Cardiac fibroblast (primary cell): ENCODE measurements at regions not wholly inside any gene's neighbourhood (a gene's known extent, or its start where the extent isn't known, plus 50 kb on each side); places are given as distances from the start of the nearest gene placed in this dataset.

Source experiments
- DNase-seq, 2 donors: peaks; one replicate each; pipeline versions ENCODE4 v3.0.0 to v3.0.0-alpha.2; 2010; ENCODE audit warnings: low read depth in 2 of 2
- H3K4me3 ChIP-seq, 2 donors: replicated peaks in 1 of 2; 1 replicate in 1 of 2; 2 replicates in 1 of 2; pipeline ENCODE4 v1.5.1; 2011; ENCODE audit warnings: low read depth in 2 of 2, low read length in 2 of 2, mild to moderate bottlenecking in 2 of 2, moderate library complexity in 1 of 2
- TF ChIP-seq, protein P1 (sequence below): IDR thresholded peaks from one replicate; pipeline ENCODE4 v1.5.1; 2011; ENCODE audit warnings: low read depth, mild to moderate bottlenecking, low read length, inconsistent platforms

DNA sequence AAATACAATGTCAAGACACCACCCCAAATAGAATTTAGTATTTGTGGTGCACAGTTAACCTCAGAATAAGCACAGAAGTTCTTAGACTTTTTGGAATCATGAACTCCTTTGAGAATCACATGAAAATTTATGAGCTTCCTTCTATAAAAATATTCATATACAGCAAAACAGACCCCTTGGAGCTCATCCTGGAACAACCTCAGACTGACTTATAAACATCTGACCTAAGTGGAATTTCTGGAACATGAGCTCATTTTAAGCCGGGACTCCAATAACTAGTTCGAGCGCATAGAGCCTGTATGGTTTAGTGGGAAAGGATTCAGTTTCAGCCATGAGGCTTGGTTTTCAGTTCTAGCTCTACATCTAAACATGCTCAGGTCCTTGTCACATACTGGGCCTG lies 192.3 kb downstream of the DEPDC1B start:
- no peak overlapping the region for H3K4me3 ChIP-seq
- DNase-seq: no peak
- TF ChIP-seq, protein P1, sequence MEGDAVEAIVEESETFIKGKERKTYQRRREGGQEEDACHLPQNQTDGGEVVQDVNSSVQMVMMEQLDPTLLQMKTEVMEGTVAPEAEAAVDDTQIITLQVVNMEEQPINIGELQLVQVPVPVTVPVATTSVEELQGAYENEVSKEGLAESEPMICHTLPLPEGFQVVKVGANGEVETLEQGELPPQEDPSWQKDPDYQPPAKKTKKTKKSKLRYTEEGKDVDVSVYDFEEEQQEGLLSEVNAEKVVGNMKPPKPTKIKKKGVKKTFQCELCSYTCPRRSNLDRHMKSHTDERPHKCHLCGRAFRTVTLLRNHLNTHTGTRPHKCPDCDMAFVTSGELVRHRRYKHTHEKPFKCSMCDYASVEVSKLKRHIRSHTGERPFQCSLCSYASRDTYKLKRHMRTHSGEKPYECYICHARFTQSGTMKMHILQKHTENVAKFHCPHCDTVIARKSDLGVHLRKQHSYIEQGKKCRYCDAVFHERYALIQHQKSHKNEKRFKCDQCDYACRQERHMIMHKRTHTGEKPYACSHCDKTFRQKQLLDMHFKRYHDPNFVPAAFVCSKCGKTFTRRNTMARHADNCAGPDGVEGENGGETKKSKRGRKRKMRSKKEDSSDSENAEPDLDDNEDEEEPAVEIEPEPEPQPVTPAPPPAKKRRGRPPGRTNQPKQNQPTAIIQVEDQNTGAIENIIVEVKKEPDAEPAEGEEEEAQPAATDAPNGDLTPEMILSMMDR: no peak

DNA sequence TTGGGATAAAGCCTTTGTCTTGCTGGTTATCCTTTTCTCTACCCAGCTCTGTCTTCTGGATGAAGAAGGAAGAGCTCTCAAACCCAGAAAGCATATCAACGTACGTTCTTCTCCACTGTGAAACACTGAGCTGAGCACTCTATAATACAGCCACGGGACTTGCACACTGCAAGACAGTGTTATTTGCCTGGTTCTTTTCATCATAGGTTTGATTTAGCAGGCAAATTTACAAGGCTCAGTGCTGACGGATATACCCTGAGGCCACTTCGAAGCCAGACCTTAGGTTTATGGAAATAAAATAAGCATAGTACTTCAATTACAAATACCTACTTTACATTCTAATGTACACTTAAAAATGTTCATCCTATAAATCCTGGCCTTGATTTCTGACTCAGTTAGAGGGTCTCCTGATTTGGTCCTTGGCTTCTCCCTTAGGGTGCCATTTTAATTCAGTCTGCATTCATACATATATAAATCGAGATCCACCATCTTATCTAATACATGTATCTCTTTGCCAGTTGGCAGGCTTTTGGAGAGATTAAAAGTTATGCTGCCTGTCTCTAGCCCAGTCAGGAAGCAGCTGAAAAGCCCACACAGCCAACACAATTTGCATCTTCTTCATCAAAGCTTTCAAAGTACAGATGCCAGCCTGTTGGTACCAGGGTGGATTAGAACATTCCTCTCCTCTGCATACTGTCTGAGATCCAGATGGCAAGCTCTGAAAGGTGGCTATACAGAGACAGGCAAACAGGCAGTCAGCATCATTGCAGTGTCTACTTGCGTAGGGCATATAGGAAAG lies 194.4 kb downstream of the DEPDC1B start:
- DNase-seq: no peak
- no peak overlapping the region for H3K4me3 ChIP-seq
- TF ChIP-seq, protein P1: no peak

DNA sequence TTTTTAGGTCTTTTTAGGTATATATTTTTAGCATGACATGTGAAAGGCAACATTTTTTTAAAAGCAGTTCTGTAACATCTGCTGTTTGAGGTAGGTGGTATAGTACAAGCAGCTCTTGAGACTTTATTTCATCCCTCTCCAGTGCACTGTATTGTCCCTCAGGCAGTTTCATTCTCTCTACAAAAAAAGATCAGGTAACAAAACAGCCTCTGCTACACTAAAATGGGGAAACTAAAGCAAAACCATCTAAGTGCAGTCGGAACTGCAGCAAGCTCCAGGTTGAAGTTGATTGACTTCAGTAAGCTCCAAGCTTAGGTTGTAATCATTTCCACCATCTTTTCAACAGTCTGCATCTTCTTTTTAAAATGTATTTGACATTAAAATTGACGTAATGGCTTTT lies 195.6 kb downstream of the DEPDC1B start:
- no peak for DNase-seq
- no peak overlapping the region for H3K4me3 ChIP-seq
- TF ChIP-seq, protein P1: no peak

DNA sequence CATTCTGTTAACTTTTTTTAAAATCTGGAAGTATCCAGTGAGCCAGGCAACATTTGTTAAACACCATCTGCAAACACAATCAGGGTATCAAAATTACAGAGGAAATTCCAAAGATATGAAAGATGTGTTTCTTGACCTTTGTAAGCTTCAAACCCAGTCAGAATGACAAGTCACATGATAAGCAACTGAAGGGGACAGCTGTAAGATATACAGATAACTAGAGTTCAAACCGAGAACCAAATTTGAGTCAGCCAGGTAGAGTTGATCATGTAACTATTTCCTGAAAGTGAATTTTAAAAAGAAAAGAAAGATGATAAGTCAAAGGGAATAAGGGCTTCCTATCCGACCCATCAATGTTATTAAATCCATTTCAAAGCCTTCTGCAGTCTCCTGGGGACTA lies 196.2 kb downstream of the DEPDC1B start:
- DNase-seq: no peak
- TF ChIP-seq, protein P1: no peak
- no peak overlapping the region for H3K4me3 ChIP-seq

DNA sequence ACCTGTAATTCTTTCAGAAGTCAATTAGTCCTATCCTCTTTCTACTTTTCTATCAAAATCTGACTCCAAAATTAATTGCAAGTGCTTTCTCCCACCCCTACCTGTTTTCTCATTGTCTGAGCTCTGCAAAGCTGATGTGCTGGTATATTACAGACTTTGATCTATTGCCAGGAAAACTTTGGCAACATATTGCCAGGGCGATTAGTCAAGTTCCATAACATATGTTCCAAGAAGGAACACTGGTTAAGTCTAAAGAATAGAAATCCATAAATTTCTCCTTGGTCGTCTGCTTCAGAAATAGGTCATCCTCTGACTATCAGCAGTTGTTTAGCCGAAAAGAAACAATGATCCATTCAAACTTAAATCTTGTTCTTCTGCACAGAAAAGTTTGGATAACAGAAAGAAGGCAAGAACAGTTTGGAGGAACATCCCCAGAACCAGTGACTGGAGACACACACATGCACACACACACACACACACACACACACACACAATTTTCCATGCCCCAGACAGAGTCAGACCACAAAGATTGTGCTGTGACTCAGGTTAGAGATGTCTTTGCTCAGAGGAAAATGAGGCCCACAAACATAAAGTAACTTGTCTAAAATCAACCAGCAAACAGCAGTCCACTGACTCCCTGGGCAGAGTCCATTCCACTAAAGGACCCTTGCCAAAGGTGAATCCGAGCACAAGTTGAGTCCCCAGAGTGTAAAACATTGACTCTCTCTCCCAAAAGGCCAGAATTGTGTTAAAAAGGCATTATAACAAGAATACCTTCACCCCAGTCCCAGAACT lies 202.1 kb downstream of the DEPDC1B start:
- TF ChIP-seq, protein P1: no peak
- H3K4me3 ChIP-seq: no peak overlapping the region

DNA sequence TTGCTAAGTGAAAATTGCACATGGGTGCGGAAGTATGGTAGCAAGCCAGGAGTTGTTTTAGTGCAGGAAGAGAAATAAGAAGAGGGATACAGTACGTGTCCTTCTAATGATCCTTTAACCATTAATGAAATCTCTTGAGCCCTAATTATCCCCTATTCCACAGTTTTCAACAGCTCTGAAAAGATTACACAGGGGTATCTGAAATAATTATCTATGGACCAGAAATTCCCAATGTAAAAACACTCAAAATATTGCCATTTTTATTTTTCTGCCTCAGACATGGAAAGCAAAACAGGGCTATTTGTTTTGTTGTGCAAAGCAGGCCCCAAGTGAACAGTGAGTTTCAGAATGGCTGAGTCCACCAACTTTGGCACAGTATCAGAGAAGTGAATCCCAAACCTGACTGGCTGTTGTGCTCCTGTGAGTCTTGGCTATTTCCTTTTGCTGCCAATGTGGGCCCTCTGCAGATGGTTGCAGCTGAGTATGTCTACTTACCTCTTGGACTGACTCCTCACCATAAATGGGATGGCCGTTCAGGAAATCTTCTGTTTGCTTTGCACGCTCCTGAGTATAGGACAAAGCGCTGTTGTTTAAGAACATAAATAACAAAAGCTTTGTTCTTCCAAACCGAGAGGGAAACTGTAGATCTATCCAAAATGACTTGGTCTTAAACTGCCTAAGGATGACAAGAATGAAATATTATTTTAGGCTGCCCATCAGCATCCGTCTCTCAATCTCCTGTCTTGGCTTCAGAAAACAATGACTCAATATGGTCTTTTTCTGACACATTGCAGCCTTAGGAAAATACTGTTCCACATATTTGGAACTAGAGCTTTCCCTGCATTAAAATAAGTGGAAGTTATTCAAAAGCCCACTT lies 204.1 kb downstream of the DEPDC1B start:
- no peak for DNase-seq
- TF ChIP-seq, protein P1: no peak
- no peak overlapping the region for H3K4me3 ChIP-seq

More for the DNA sequence above, 202.1 kb downstream of the DEPDC1B start:
- peak; percentile 8 to 32 for DNase-seq
